ENCODE measurements at regions not wholly inside any gene's neighbourhood (a gene's known extent, or its start where the extent isn't known, plus 50 kb on each side); places are given as distances from the start of the nearest gene placed in this dataset.

- WGBS, 2 donors = 51 to 80% methylated on average over 1 to 2 of the region's 2 CpGs
- Histone ChIP-seq H3K4me3 (no peak overlapping the region), H3K27me3 (no peaks in the 10 kb centered on the region), H3K9me3 (no peaks in the 10 kb centered on the region), H3K27ac (no peak overlapping the region), H3K4me1 (no peaks in the 10 kb centered on the region), H3K36me3 (replicated peaks in 1 of 2; ENCODE audit: insufficient read depth in 1 of 2, low read depth in 2 of 2) (no peaks in the 10 kb centered on the region)
- ATAC-seq (no peak), DNase-seq (no peak)
- TF ChIP-seq POLR2A (IDR thresholded peaks at IDR 0.05) = no peak
- no peak for TF ChIP-seq CTCF (IDR thresholded peaks at IDR 0.05)
- intact Hi-C loops (cut with DNase I) = no loop called here
Measured at GRCh38 chr3:104323226-104323625, 1043.5 kb upstream of the ALCAM start.

GRCh38 chr3:104347291-104347690, 1019.4 kb upstream of the ALCAM start:
- no peak for ATAC-seq

GRCh38 chr3:104349836-104350235, 1016.9 kb upstream of the ALCAM start:
- 65 to 69% methylated on average over 1 of the region's 1 CpG for WGBS, 2 donors
- TF ChIP-seq POLR2A (IDR thresholded peaks at IDR 0.05) (no peak), CTCF (IDR thresholded peaks at IDR 0.05) (no peak)

More at GRCh38 chr3:104347291-104347690, 1019.4 kb upstream of the ALCAM start:
- no peaks in the 10 kb centered on the region for H3K36me3 ChIP-seq (replicated peaks in 1 of 2; ENCODE audit: insufficient read depth in 1 of 2, low read depth in 2 of 2)
- H3K27me3 ChIP-seq = no peaks in the 10 kb centered on the region
- H3K4me1 ChIP-seq = no peaks in the 10 kb centered on the region
- H3K4me3 ChIP-seq = no peak overlapping the region
- WGBS, 2 donors = 14 to 18% methylated on average over 1 of the region's 1 CpG
- intact Hi-C loops (cut with DNase I) = no loop called here
- DNase-seq = no peak
- TF ChIP-seq POLR2A (IDR thresholded peaks at IDR 0.05) (no peak), CTCF (IDR thresholded peaks at IDR 0.05) (no peak)
- H3K27ac ChIP-seq = no peak overlapping the region
- no peaks in the 10 kb centered on the region for H3K9me3 ChIP-seq

GRCh38 chr3:104353951-104354350, 1012.8 kb upstream of the ALCAM start:
- intact Hi-C loops (cut with DNase I) = no loop called here

More at GRCh38 chr3:104349836-104350235, 1016.9 kb upstream of the ALCAM start:
- intact Hi-C loops (cut with DNase I) = no loop called here
- no peak for ATAC-seq
- Histone ChIP-seq H3K4me1 (no peaks in the 10 kb centered on the region), H3K27ac (no peak overlapping the region), H3K36me3 (replicated peaks in 1 of 2; ENCODE audit: insufficient read depth in 1 of 2, low read depth in 2 of 2) (no peaks in the 10 kb centered on the region), H3K4me3 (no peak overlapping the region), H3K27me3 (no peaks in the 10 kb centered on the region), H3K9me3 (no peaks in the 10 kb centered on the region)
- no peak for DNase-seq

More at GRCh38 chr3:104353951-104354350, 1012.8 kb upstream of the ALCAM start:
- Histone ChIP-seq H3K9me3 (no peaks in the 10 kb centered on the region), H3K36me3 (replicated peaks in 1 of 2; ENCODE audit: insufficient read depth in 1 of 2, low read depth in 2 of 2) (no peaks in the 10 kb centered on the region), H3K4me3 (no peak overlapping the region), H3K4me1 (no peaks in the 10 kb centered on the region), H3K27ac (no peak overlapping the region), H3K27me3 (no peaks in the 10 kb centered on the region)
- DNase-seq (no peak), ATAC-seq (no peak)
- TF ChIP-seq CTCF (IDR thresholded peaks at IDR 0.05) = no peak
- no peak for TF ChIP-seq POLR2A (IDR thresholded peaks at IDR 0.05)

Data from body of pancreas (tissue), 4 donors.